ENCODE measurements at regions not wholly inside any gene's neighbourhood (a gene's known extent, or its start where the extent isn't known, plus 50 kb on each side); places are given as distances from the start of the nearest gene placed in this dataset.

- Histone ChIP-seq H3K27me3 (ENCODE audit: insufficient read depth, low read length) (no peaks in the 10 kb centered on the region), H2AFZ (ENCODE audit: low read depth, low read length, poor library complexity, severe bottlenecking) (no peak overlapping the region), H3K36me3 (ENCODE audit: control insufficient read depth in 1 of 2, insufficient read depth in 2 of 2, low read length in 2 of 2) (no peaks in the 10 kb centered on the region), H3K9me3 (ENCODE audit: control insufficient read depth in 1 of 2, insufficient read depth in 1 of 2, low read depth in 1 of 2, low read length in 2 of 2) (no peaks in the 10 kb centered on the region), H3K4me3 (replicated peaks in 1 of 2; ENCODE audit: low read depth in 1 of 2, low read length in 2 of 2) (no peak overlapping the region), H3K27ac (ENCODE audit: low read depth, low read length) (no peak overlapping the region), H4K20me1 (ENCODE audit: insufficient read depth) (no peaks in the 10 kb centered on the region), H3K79me2 (ENCODE audit: insufficient read depth, low read length) (no peaks in the 10 kb centered on the region), H3K4me2 (ENCODE audit: low read length) (no peak overlapping the region), H3K9ac (ENCODE audit: low read length) (no peak overlapping the region), H3K4me1 (ENCODE audit: control insufficient read depth in 1 of 2, insufficient read depth in 2 of 2, low read length in 2 of 2) (0 out of 4 replicates have a peak, but pooled peaks cover 0 to 5% of the 10 kb centered on the region in 2 experiments), H3K9me2 (ENCODE audit: insufficient read depth) (no peaks in the 10 kb centered on the region)
- ChIA-PET CTCF (no interaction called here), RAD21 (ENCODE audit: low non-redundant PET in 1 of 2, low total read pairs in 2 of 2, uncharacterized antibody in 2 of 2, unreplicated experiment in 2 of 2) (no interaction called here), POLR2A (no interaction called here)
- BruUV-seq (replicated peaks) = no TSS peak
- no peak for ATAC-seq
- no peak for TF ChIP-seq JUND (IDR thresholded peaks at IDR 0.05)
- TF ChIP-seq MAX (IDR thresholded peaks at IDR 0.05) = no peak
- no peak for TF ChIP-seq CTCF (IDR thresholded peaks at IDR 0.05 in 2 of 3, conservative IDR thresholded peaks at IDR 0.05 in 1 of 3; ENCODE audit: borderline replicate concordance in 1 of 3, insufficient read depth in 1 of 3, low read depth in 2 of 3, low read length in 2 of 3)
- no peak for TF ChIP-seq POLR2AphosphoS5 (IDR thresholded peaks at IDR 0.05; ENCODE audit: low read depth, low read length)
- no peak for TF ChIP-seq ATF3 (IDR thresholded peaks at IDR 0.05)
- no peak for TF ChIP-seq CEBPB (IDR thresholded peaks at IDR 0.05; ENCODE audit: low read depth)
- TF ChIP-seq YY1 (IDR thresholded peaks at IDR 0.05; ENCODE audit: extremely low read depth, insufficient replicate concordance, low read depth, low read length) = no peak
- no peak for TF ChIP-seq TCF7L2 (IDR thresholded peaks at IDR 0.05; ENCODE audit: borderline replicate concordance, extremely low read depth, insufficient read depth, insufficient read length)
- no peak for TF ChIP-seq ZBTB33 (IDR thresholded peaks at IDR 0.05; ENCODE audit: extremely low read depth, insufficient replicate concordance, low read length)
- TF ChIP-seq EZH2phosphoT487 (IDR thresholded peaks at IDR 0.05; ENCODE audit: borderline replicate concordance) = no peak
- TF ChIP-seq SIN3A (IDR thresholded peaks at IDR 0.05; ENCODE audit: low read depth) = no peak
- no peak for TF ChIP-seq CBX3 (IDR thresholded peaks at IDR 0.05; ENCODE audit: low read depth)
- no peak for TF ChIP-seq EGR1 (IDR thresholded peaks at IDR 0.05; ENCODE audit: low read depth)
- TF ChIP-seq POLR2A (IDR thresholded peaks at IDR 0.05; ENCODE audit: borderline replicate concordance, extremely low read depth, insufficient read depth, insufficient read length) = no peak
- TF ChIP-seq ZNF274 (IDR thresholded peaks at IDR 0.05; ENCODE audit: low read depth, low read length) = no peak
- no peak for TF ChIP-seq SP1 (IDR thresholded peaks at IDR 0.05; ENCODE audit: low read depth)
- DNase-seq (ENCODE audit: low read depth, low spot score) = no peak
- intact Hi-C loops (cut with micrococcal nuclease) = no loop called here
These were observed 677.2 kb upstream of the SLC35B3 start for GRCh38 chr6:9112544-9112943.
